ENCODE measurements at regions not wholly inside any gene's neighbourhood (a gene's known extent, or its start where the extent isn't known, plus 50 kb on each side); places are given as distances from the start of the nearest gene placed in this dataset.

- no peaks in the 10 kb centered on the region for H3K9me3 ChIP-seq (ENCODE audit: insufficient read depth, low read length)
- no peak overlapping the region for H2AFZ ChIP-seq (ENCODE audit: low read depth, low read length, severe bottlenecking)
- no peaks in the 10 kb centered on the region for H4K20me1 ChIP-seq (ENCODE audit: low read depth, low read length)
- no peak overlapping the region for H3K27ac ChIP-seq (ENCODE audit: low read depth, low read length)
- no peak for TF ChIP-seq CTCF (IDR thresholded peaks at IDR 0.05; ENCODE audit: insufficient read depth, low read length, poor library complexity, severe bottlenecking)
- TF ChIP-seq EZH2phosphoT487 (conservative IDR thresholded peaks at IDR 0.05; ENCODE audit: low read length), result no peak
- H3K9me2 ChIP-seq (replicated peaks; ENCODE audit: insufficient read depth, low read length), result no peaks in the 10 kb centered on the region
- H3K9ac ChIP-seq (ENCODE audit: low read length), result no peak overlapping the region
- no peaks in the 10 kb centered on the region for H3F3A ChIP-seq (ENCODE audit: insufficient read depth)
- H3K27me3 ChIP-seq (ENCODE audit: low read length), result no peaks in the 10 kb centered on the region
- no peak overlapping the region for H3K4me3 ChIP-seq (ENCODE audit: insufficient read depth, low read length, poor library complexity, severe bottlenecking)
- H3K4me2 ChIP-seq (ENCODE audit: low read depth, low read length, poor library complexity, severe bottlenecking), result no peak overlapping the region
- no peaks in the 10 kb centered on the region for H3K36me3 ChIP-seq (ENCODE audit: low read length)
- H3K79me2 ChIP-seq (ENCODE audit: insufficient read depth, low read length), result no peaks in the 10 kb centered on the region
These were observed 718.6 kb downstream of the QKI start for GRCh38 chr6:164133095-164133494.

- Histone ChIP-seq H3K36me3 (ENCODE audit: low read length) (no peaks in the 10 kb centered on the region), H3K4me3 (ENCODE audit: insufficient read depth, low read length, poor library complexity, severe bottlenecking) (no peak overlapping the region), H3K27me3 (ENCODE audit: low read length) (no peaks in the 10 kb centered on the region), H3K27ac (ENCODE audit: low read depth, low read length) (no peak overlapping the region), H4K20me1 (ENCODE audit: low read depth, low read length) (no peaks in the 10 kb centered on the region), H2AFZ (ENCODE audit: low read depth, low read length, severe bottlenecking) (no peak overlapping the region), H3K4me2 (ENCODE audit: low read depth, low read length, poor library complexity, severe bottlenecking) (no peak overlapping the region), H3F3A (ENCODE audit: insufficient read depth) (no peaks in the 10 kb centered on the region), H3K9me3 (ENCODE audit: insufficient read depth, low read length) (no peaks in the 10 kb centered on the region), H3K9me2 (replicated peaks; ENCODE audit: insufficient read depth, low read length) (no peaks in the 10 kb centered on the region), H3K79me2 (ENCODE audit: insufficient read depth, low read length) (no peaks in the 10 kb centered on the region), H3K9ac (ENCODE audit: low read length) (no peak overlapping the region)
- TF ChIP-seq EZH2phosphoT487 (conservative IDR thresholded peaks at IDR 0.05; ENCODE audit: low read length), result no peak
- no peak for TF ChIP-seq CTCF (IDR thresholded peaks at IDR 0.05; ENCODE audit: insufficient read depth, low read length, poor library complexity, severe bottlenecking)
These were observed 716.1 kb downstream of the QKI start for GRCh38 chr6:164130585-164130984.

- H3K9me2 ChIP-seq (replicated peaks; ENCODE audit: insufficient read depth, low read length), result no peaks in the 10 kb centered on the region
- no peak overlapping the region for H3K27ac ChIP-seq (ENCODE audit: low read depth, low read length)
- H3K4me3 ChIP-seq (ENCODE audit: insufficient read depth, low read length, poor library complexity, severe bottlenecking), result no peak overlapping the region
- H3K9ac ChIP-seq (ENCODE audit: low read length), result no peak overlapping the region
- no peaks in the 10 kb centered on the region for H3K36me3 ChIP-seq (ENCODE audit: low read length)
- no peak overlapping the region for H3K4me2 ChIP-seq (ENCODE audit: low read depth, low read length, poor library complexity, severe bottlenecking)
- no peaks in the 10 kb centered on the region for H3K9me3 ChIP-seq (ENCODE audit: insufficient read depth, low read length)
- no peaks in the 10 kb centered on the region for H4K20me1 ChIP-seq (ENCODE audit: low read depth, low read length)
- no peaks in the 10 kb centered on the region for H3K79me2 ChIP-seq (ENCODE audit: insufficient read depth, low read length)
- TF ChIP-seq EZH2phosphoT487 (conservative IDR thresholded peaks at IDR 0.05; ENCODE audit: low read length) (no peak), CTCF (IDR thresholded peaks at IDR 0.05; ENCODE audit: insufficient read depth, low read length, poor library complexity, severe bottlenecking) (no peak)
- no peaks in the 10 kb centered on the region for H3F3A ChIP-seq (ENCODE audit: insufficient read depth)
- no peak overlapping the region for H2AFZ ChIP-seq (ENCODE audit: low read depth, low read length, severe bottlenecking)
- no peaks in the 10 kb centered on the region for H3K27me3 ChIP-seq (ENCODE audit: low read length)
These were observed 715.6 kb downstream of the QKI start for GRCh38 chr6:164130151-164130550.
